ENCODE measurements at regions not wholly inside any gene's neighbourhood (a gene's known extent, or its start where the extent isn't known, plus 50 kb on each side); places are given as distances from the start of the nearest gene placed in this dataset.

GRCh38 chr20:24365670-24366069 lies 103.8 kb upstream of the SYNDIG1 start:
- H3K4me3 ChIP-seq = no peak overlapping the region
- no peak for DNase-seq (ENCODE audit: extremely low read depth in 1 of 4, low spot score in 3 of 4)

More at GRCh38 chr20:24365670-24366069, 103.8 kb upstream of the SYNDIG1 start:
- Histone ChIP-seq H2AFZ (ENCODE audit: low read depth, low read length) (no peak overlapping the region), H4K20me1 (replicated peaks; ENCODE audit: control insufficient read depth, insufficient read depth, low read length) (no peaks in the 10 kb centered on the region), H3K36me3 (ENCODE audit: control insufficient read depth, insufficient read depth, low read length) (no peaks in the 10 kb centered on the region), H3K27ac (ENCODE audit: extremely low read depth, low read depth, low read length) (no peak overlapping the region), H3K4me2 (ENCODE audit: insufficient read depth, low read length) (no peak overlapping the region), H3K9me3 (replicated peaks; ENCODE audit: control insufficient read depth, insufficient read depth, low read depth, low read length) (no peaks in the 10 kb centered on the region), H3K9me1 (ENCODE audit: control insufficient read depth, insufficient read depth, low read length) (no peaks in the 10 kb centered on the region), H3K4me1 (replicated peaks in 1 of 2; ENCODE audit: control insufficient read depth in 2 of 2, insufficient read depth in 2 of 2, low read length in 2 of 2) (no peaks in the 10 kb centered on the region), H3K9ac (ENCODE audit: insufficient read depth in 1 of 2, low read depth in 2 of 2, low read length in 2 of 2) (no peak overlapping the region), H3K27me3 (ENCODE audit: control insufficient read depth in 2 of 2, insufficient read depth in 2 of 2, low read length in 2 of 2) (no peaks in the 10 kb centered on the region), H3K79me2 (ENCODE audit: control insufficient read depth, insufficient read depth, low read length) (no peaks in the 10 kb centered on the region)
- POLR2A ChIA-PET = no interaction called here
- intact Hi-C loops (cut with micrococcal nuclease) (no loop called here), in situ Hi-C loops (cut with MboI) (no loop called here)
- ATAC-seq (no peak), FAIRE-seq (no peak)
- no TSS peak for BruUV-seq (replicated peaks)
- TF ChIP-seq EP400 (IDR thresholded peaks at IDR 0.05) (no peak), DPF2 (IDR thresholded peaks at IDR 0.05) (no peak), ZEB2 (IDR thresholded peaks at IDR 0.05) (no peak), ILF3 (IDR thresholded peaks at IDR 0.05; ENCODE audit: borderline replicate concordance) (no peak), ZNF699 (CRISPR knock-in tag; IDR thresholded peaks at IDR 0.05; ENCODE audit: insufficient replicate concordance) (no peak), CLOCK (CRISPR knock-in tag; IDR thresholded peaks at IDR 0.05; ENCODE audit: borderline replicate concordance) (no peak), CEBPB (tag; IDR thresholded peaks at IDR 0.05) (no peak), EHMT2 (IDR thresholded peaks at IDR 0.05) (no peak), TAF9B (IDR thresholded peaks at IDR 0.05; ENCODE audit: partially characterized antibody) (no peak), DMBX1 (CRISPR knock-in tag; IDR thresholded peaks at IDR 0.05; ENCODE audit: borderline replicate concordance) (no peak), ZNF561 (CRISPR knock-in tag; conservative IDR thresholded peaks at IDR 0.05) (no peak), EWSR1 (IDR thresholded peaks at IDR 0.05; ENCODE audit: borderline replicate concordance, low read depth, partially characterized antibody) (no peak), ZNF134 (CRISPR knock-in tag; conservative IDR thresholded peaks at IDR 0.05) (no peak), PHF8 (IDR thresholded peaks at IDR 0.05; ENCODE audit: borderline replicate concordance, low read length) (no peak), POLR2G (IDR thresholded peaks at IDR 0.05; ENCODE audit: low read depth, low read length) (no peak), NR1H2 (CRISPR knock-in tag; IDR thresholded peaks at IDR 0.05) (no peak)
- TF ChIP-seq, protein P1, sequence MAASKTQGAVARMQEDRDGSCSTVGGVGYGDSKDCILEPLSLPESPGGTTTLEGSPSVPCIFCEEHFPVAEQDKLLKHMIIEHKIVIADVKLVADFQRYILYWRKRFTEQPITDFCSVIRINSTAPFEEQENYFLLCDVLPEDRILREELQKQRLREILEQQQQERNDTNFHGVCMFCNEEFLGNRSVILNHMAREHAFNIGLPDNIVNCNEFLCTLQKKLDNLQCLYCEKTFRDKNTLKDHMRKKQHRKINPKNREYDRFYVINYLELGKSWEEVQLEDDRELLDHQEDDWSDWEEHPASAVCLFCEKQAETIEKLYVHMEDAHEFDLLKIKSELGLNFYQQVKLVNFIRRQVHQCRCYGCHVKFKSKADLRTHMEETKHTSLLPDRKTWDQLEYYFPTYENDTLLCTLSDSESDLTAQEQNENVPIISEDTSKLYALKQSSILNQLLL (CRISPR knock-in tag; IDR thresholded peaks at IDR 0.05; ENCODE audit: borderline replicate concordance) = no peak
- TF ChIP-seq, protein P2, sequence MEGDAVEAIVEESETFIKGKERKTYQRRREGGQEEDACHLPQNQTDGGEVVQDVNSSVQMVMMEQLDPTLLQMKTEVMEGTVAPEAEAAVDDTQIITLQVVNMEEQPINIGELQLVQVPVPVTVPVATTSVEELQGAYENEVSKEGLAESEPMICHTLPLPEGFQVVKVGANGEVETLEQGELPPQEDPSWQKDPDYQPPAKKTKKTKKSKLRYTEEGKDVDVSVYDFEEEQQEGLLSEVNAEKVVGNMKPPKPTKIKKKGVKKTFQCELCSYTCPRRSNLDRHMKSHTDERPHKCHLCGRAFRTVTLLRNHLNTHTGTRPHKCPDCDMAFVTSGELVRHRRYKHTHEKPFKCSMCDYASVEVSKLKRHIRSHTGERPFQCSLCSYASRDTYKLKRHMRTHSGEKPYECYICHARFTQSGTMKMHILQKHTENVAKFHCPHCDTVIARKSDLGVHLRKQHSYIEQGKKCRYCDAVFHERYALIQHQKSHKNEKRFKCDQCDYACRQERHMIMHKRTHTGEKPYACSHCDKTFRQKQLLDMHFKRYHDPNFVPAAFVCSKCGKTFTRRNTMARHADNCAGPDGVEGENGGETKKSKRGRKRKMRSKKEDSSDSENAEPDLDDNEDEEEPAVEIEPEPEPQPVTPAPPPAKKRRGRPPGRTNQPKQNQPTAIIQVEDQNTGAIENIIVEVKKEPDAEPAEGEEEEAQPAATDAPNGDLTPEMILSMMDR (IDR thresholded peaks at IDR 0.05 in 2 of 3, conservative IDR thresholded peaks at IDR 0.05 in 1 of 3; ENCODE audit: insufficient read depth in 2 of 3, low read depth in 1 of 3, low read length in 3 of 3) = no peak
- WGBS (ENCODE audit: insufficient coverage, low coverage, missing lambda C conversion rate) = 0% methylated on average over 2 of the region's 3 CpGs
- CTCF ChIA-PET (ENCODE audit: low intra/inter-chr PET ratio) = no interaction called here

All from K562 (cell line).